Karpas-422 (cell line): ENCODE measurements at regions not wholly inside any gene's neighbourhood (a gene's known extent, or its start where the extent isn't known, plus 50 kb on each side); places are given as distances from the start of the nearest gene placed in this dataset.
A peak's percentile ranks its signal among the peaks of the same experiment; 100 is the strongest.
"Not testable (repeated sequence)": the region's sequence is repeated elsewhere in the genome, so short reads cannot be mapped to it uniquely, and the experiment has no call there.

ENCODE experiments used
- DNase-seq: peaks from one replicate; pipeline ENCODE4 v3.0.0-alpha.2; 2015
- H2AFZ ChIP-seq: fragments of 200-600 bp; sonication (generic); 2 replicates; pipeline ENCODE4 v1.6.1; 2014; ENCODE audit warnings: antibody characterized with exemption, low read length, mixed read lengths
- H3K27ac ChIP-seq: fragments of 200-600 bp; sonication (generic); 2 replicates; pipeline ENCODE4 v1.5.1; 2014; ENCODE audit warnings: mild to moderate bottlenecking, low read length, moderate library complexity
- H3K27me3 ChIP-seq: fragments of 200-600 bp; sonication (generic); 2 replicates; pipeline ENCODE4 v1.6.1; 2014; ENCODE audit warnings: low read length, mixed read lengths
- H3K36me3 ChIP-seq: fragments of 200-600 bp; sonication (generic); 2 replicates; pipeline ENCODE4 v1.6.1; 2014; ENCODE audit warnings: low read length, mixed read lengths; ENCODE audit not compliant: insufficient read depth
- H3K4me1 ChIP-seq: fragments of 200-600 bp; sonication (generic); 2 replicates; pipeline ENCODE4 v1.6.1; 2014; ENCODE audit warnings: mild to moderate bottlenecking, low read length, mixed read lengths
- H3K4me2 ChIP-seq: fragments of 200-600 bp; sonication (generic); 2 replicates; pipeline ENCODE4 v1.6.1; 2014; ENCODE audit warnings: low read length, low read depth, mild to moderate bottlenecking; ENCODE audit not compliant: poor library complexity, severe bottlenecking
- H3K4me3 ChIP-seq: fragments of 200-600 bp; sonication (generic); 2 replicates; pipeline ENCODE4 v1.5.1; 2014; ENCODE audit warnings: mild to moderate bottlenecking, antibody characterized with exemption, low read length, mixed read lengths
- H3K79me2 ChIP-seq: fragments of 200-600 bp; sonication (generic); 2 replicates; pipeline ENCODE4 v1.6.1; 2014; ENCODE audit warnings: mild to moderate bottlenecking, low read length, mixed read lengths
- H3K9ac ChIP-seq: fragments of 200-600 bp; sonication (generic); 2 replicates; pipeline ENCODE4 v1.6.0; 2014; ENCODE audit warnings: low read length
- H3K9me2 ChIP-seq: fragments of 200-600 bp; sonication (generic), shearing (Covaris generic); replicated peaks from 2 replicates; pipeline ENCODE4 v1.6.0; 2014; ENCODE audit warnings: mild to moderate bottlenecking, low read length, moderate library complexity; ENCODE audit not compliant: insufficient read depth
- H3K9me3 ChIP-seq: fragments of 300-700, 200-600 bp; sonication (generic); 2 replicates; pipeline ENCODE4 v1.6.1; 2014; ENCODE audit warnings: low read length, mixed read lengths
- H4K20me1 ChIP-seq: fragments of 200-600 bp; sonication (generic); 2 replicates; pipeline ENCODE4 v1.6.1; 2014; ENCODE audit warnings: mild to moderate bottlenecking, antibody characterized with exemption, low read length, low read depth; ENCODE audit not compliant: insufficient read depth

DNA sequence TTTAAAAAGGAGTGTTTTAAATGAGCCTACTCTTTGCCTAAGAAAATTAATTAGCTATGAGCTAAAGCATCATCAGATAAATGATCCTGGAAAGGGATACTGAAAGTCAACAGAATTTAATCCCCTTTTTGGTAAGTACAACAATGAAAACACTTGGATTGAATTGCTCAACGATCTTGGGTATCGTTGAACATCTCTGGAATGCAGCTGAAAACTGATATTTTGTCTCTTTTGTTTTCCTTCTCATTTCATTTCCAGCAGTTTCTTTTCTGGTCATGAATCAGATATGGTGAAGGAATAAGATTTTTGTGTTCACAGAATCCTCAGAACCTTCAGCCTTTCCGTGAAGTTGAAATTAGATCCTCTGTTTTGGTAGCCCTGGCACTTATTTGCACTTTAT is 771.2 kb downstream of the FSCB start:
- H3K9me3 ChIP-seq, result no peaks in the 10 kb centered on the region
- no peak for DNase-seq
- H3K9me2 ChIP-seq, result no peaks in the 10 kb centered on the region
- no peaks in the 10 kb centered on the region for H3K4me1 ChIP-seq
- no peaks in the 10 kb centered on the region for H3K36me3 ChIP-seq
- H3K27ac ChIP-seq, result no peak overlapping the region
- H3K79me2 ChIP-seq, result no peaks in the 10 kb centered on the region
- H4K20me1 ChIP-seq, result no peaks in the 10 kb centered on the region
- H3K4me2 ChIP-seq, result no peak overlapping the region
- H2AFZ ChIP-seq, result 0 out of 2 replicates have a peak overlapping the region, but pooled peaks have one; percentile 15
- H3K27me3 ChIP-seq, result no peaks in the 10 kb centered on the region
- no peak overlapping the region for H3K4me3 ChIP-seq
- no peak overlapping the region for H3K9ac ChIP-seq

DNA sequence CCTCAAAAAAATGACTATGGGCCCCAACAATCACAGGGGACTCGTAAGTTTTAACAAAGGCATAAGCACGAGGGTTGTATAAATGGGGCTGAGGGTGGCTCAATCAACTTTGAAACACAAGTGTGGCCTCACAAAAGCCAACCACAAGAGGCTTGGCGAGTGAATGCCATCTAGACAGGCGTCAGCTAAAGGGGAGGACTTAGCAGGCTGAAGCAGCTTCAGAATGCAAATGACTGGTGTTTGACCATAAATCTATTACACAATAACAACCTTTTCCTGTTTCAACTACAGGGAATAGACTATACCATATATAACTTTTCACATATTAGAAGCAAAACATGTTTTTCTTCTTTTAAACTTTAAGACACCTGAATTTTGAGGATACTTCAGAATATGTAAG is 777.9 kb downstream of the FSCB start:
- H3K27me3 ChIP-seq, result no peaks in the 10 kb centered on the region

GRCh38 chr14:43706900-43707299 is 800.2 kb downstream of the FSCB start:
- H3K9me2 ChIP-seq, result no peaks in the 10 kb centered on the region
- H2AFZ ChIP-seq, result peak overlapping the region; percentile 66
- H3K79me2 ChIP-seq, result no peaks in the 10 kb centered on the region
- no peaks in the 10 kb centered on the region for H3K27me3 ChIP-seq
- H3K4me3 ChIP-seq, result no peak overlapping the region
- H4K20me1 ChIP-seq, result no peaks in the 10 kb centered on the region
- no peak overlapping the region for H3K4me2 ChIP-seq
- H3K4me1 ChIP-seq, result no peaks in the 10 kb centered on the region
- peaks cover 4% of the 10 kb centered on the region for H3K9me3 ChIP-seq
- no peak for DNase-seq
- H3K36me3 ChIP-seq, result no peaks in the 10 kb centered on the region
- no peak overlapping the region for H3K27ac ChIP-seq
- H3K9ac ChIP-seq, result no peak overlapping the region

More for the DNA sequence above, 777.9 kb downstream of the FSCB start:
- no peak for DNase-seq
- no peaks in the 10 kb centered on the region for H3K4me1 ChIP-seq
- peak overlapping the region; percentile 82 for H2AFZ ChIP-seq
- no peaks in the 10 kb centered on the region for H3K9me3 ChIP-seq
- H3K36me3 ChIP-seq, result no peaks in the 10 kb centered on the region
- no peaks in the 10 kb centered on the region for H3K79me2 ChIP-seq
- H4K20me1 ChIP-seq, result no peaks in the 10 kb centered on the region
- no peak overlapping the region for H3K4me2 ChIP-seq
- H3K27ac ChIP-seq, result no peak overlapping the region
- H3K9me2 ChIP-seq, result no peaks in the 10 kb centered on the region
- H3K9ac ChIP-seq, result no peak overlapping the region
- H3K4me3 ChIP-seq, result no peak overlapping the region

DNA sequence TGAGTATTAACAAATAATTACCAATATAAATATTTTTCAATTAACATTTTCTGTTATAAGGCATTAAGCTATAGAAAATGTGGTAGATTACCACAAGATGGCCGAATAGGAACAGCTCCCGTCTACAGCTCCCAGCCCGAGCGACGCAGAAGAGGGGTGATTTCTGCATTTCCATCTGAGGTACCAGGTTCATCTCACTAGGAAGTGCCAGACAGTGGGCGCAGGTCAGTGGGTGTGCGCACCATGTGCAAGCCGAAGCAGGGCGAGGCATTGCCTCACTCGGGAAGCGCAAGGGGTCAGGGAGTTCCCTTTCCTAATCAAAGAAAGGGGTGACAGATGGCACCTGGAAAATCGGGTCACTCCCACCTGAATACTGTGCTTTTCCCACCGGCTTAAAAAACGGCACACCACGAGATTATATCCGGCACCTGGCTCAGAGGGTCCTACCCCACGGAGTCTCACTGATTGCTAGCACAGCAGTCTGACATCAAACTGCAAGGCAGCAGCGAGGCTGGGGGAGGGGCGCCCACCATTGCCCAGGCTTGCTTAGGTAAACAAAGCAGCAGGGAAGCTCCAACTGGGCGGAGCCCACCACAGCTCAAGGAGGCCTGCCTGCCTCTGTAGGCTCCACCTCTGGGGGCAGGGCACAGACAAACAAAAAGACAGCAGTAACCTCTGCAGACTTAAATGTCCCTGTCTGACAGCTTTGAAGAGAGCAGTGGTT is 808.4 kb downstream of the FSCB start:
- not testable (repeated sequence) for H3K4me2 ChIP-seq, DNase-seq, H3K4me1 ChIP-seq

GRCh38 chr14:43697003-43697402 is 810.1 kb downstream of the FSCB start:
- Histone ChIP-seq H3K79me2 (no peaks in the 10 kb centered on the region), H3K9ac (no peak overlapping the region), H3K4me1 (no peaks in the 10 kb centered on the region), H3K27me3 (no peaks in the 10 kb centered on the region), H3K4me2 (no peak overlapping the region), H3K27ac (no peak overlapping the region), H3K4me3 (no peak overlapping the region), H3K9me3 (no peaks in the 10 kb centered on the region), H3K9me2 (no peaks in the 10 kb centered on the region), H4K20me1 (no peaks in the 10 kb centered on the region), H3K36me3 (no peaks in the 10 kb centered on the region), H2AFZ (no peak overlapping the region)
- DNase-seq, result no peak

More for the DNA sequence above, 808.4 kb downstream of the FSCB start:
- not testable (repeated sequence) for H3K9ac ChIP-seq, H3K27me3 ChIP-seq, H4K20me1 ChIP-seq, H3K9me2 ChIP-seq, H3K79me2 ChIP-seq, H3K27ac ChIP-seq, H3K36me3 ChIP-seq, H3K9me3 ChIP-seq, H2AFZ ChIP-seq, H3K4me3 ChIP-seq

DNA sequence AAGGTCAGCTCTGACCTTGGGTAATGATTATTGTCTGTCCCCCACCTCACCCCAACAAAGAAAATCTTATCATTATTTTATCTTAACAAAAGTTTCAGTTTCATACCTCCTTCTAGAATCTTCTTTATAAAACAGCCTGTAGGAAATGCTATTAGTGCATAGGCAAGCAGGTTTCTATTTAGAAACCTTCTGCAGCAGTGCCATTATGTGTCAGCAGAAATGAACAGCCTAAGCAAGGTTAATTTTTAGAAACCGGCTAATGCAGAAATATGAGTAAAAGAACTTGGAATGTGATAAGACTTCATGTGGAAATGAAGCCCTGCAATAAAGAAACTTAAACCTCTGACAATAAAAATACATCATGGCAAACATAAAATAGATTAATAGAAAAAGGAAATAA is 814.4 kb downstream of the FSCB start:
- Histone ChIP-seq H4K20me1 (no peaks in the 10 kb centered on the region), H3K36me3 (no peaks in the 10 kb centered on the region), H3K9me2 (no peaks in the 10 kb centered on the region), H3K9ac (no peak overlapping the region), H3K27me3 (no peaks in the 10 kb centered on the region), H3K4me2 (no peak overlapping the region), H3K79me2 (no peaks in the 10 kb centered on the region), H3K4me3 (no peak overlapping the region), H3K4me1 (no peaks in the 10 kb centered on the region), H3K9me3 (no peaks in the 10 kb centered on the region), H3K27ac (no peak overlapping the region), H2AFZ (peak overlapping the region; percentile 22; the same call in 1 of the 2 replicates)
- DNase-seq, result no peak

DNA sequence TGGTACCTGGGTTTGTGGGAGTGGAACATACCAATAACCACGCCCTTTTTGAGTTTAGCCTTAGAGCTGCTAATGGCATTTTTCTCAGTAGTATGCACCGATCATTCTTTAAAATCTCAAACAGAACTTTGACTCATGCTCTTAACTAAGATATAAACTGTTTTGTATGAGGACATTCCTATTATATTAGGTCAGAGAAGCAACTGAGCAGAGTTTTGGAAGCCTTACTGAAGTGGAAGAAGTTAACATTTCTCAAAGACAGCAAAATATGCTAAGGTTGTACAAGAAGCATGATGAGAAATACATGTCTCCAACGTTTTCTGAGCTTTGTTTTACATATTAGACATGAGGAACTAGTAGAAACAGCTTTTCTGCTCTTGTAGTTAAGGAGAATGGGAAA is 819.2 kb downstream of the FSCB start:
- Histone ChIP-seq H3K9ac (no peak overlapping the region), H3K9me2 (no peaks in the 10 kb centered on the region), H3K79me2 (no peaks in the 10 kb centered on the region), H3K27ac (no peak overlapping the region), H3K36me3 (no peaks in the 10 kb centered on the region), H3K27me3 (no peaks in the 10 kb centered on the region), H3K4me1 (no peaks in the 10 kb centered on the region), H3K4me2 (no peak overlapping the region), H3K9me3 (no peaks in the 10 kb centered on the region), H3K4me3 (no peak overlapping the region), H4K20me1 (no peaks in the 10 kb centered on the region), H2AFZ (peak overlapping the region; percentile 79; the same call in 1 of the 2 replicates)
- DNase-seq, result no peak

- H3K27me3 ChIP-seq, result no peaks in the 10 kb centered on the region
These were observed 829.5 kb downstream of the FSCB start for GRCh38 chr14:43677581-43677980.

More at GRCh38 chr14:43677581-43677980, 829.5 kb downstream of the FSCB start:
- Histone ChIP-seq H3K4me2 (no peak overlapping the region), H3K27ac (no peak overlapping the region), H3K4me3 (no peak overlapping the region), H4K20me1 (no peaks in the 10 kb centered on the region), H3K4me1 (no peaks in the 10 kb centered on the region), H2AFZ (peak overlapping the region; percentile 49), H3K9ac (no peak overlapping the region), H3K79me2 (no peaks in the 10 kb centered on the region), H3K9me2 (no peaks in the 10 kb centered on the region), H3K36me3 (no peaks in the 10 kb centered on the region), H3K9me3 (no peaks in the 10 kb centered on the region)
- DNase-seq, result no peak
